NCI-H524 treated with DMSO at 0.1 percent for 48 hours (cell line): ENCODE measurements at regions not wholly inside any gene's neighbourhood (a gene's known extent, or its start where the extent isn't known, plus 50 kb on each side); places are given as distances from the start of the nearest gene placed in this dataset.

Source experiments
- DNase-seq: peaks from one replicate; lab custom pipeline; 2025; lab: John Stamatoyannopoulos, UW

DNA sequence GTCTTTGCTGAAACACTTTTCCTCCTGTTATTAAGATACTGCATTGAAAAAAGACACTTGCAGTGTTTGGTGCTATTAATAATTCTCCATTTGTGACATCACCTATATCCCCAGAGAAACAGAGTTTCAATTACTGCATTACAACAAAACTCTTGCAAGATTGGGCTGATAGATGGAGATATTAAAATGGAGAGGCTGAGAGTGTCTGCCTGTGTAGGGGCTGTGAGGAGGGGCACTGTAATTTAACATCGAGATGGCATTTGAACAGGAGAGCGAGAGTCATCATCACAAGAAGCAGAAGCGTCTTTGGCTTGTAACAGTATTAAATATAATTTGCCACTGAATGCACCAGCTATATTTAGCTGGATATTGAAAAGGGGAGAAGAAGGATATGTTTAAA, 316.5 kb downstream of the CDH26 start:
- no peak for DNase-seq

DNA sequence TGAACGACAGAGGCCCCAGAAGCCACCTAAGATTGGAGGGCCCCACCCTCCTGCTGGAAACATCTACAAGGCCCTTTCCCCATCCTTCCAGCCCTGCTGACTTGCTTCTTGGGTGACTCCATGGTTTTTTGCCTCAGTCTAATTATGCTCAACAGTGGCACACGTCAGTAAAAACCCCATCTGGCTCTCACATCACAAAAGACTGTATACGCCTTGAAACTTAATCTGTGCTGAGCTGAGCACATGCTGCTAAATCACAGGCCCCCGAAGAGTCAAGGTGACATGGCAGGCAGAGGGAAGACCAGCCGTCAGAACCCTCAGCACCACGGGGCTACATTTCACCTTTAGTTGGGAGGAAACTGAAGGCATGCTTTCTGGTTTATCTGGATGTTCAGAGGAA, 323.1 kb downstream of the CDH26 start:
- DNase-seq: no peak

DNA sequence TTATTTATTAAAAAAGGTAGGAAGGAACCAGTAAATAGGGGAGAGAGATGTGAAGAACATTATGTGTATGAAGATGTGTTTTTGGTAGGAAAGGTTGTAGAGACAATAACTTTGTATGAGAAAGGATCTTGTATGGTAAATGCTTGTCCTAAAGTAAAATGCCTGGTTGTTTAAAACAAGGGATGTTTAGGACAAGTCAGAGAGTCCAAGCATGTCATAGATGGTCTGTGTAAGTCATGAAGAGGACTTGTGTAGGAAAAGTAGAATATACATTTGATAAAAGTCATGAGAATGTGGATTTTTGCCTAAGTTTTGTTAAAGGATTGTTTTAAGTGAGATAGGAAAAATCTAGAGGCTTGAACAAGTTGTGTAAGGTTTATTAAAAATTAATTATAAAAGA, 325.1 kb downstream of the CDH26 start:
- DNase-seq: no peak

DNA sequence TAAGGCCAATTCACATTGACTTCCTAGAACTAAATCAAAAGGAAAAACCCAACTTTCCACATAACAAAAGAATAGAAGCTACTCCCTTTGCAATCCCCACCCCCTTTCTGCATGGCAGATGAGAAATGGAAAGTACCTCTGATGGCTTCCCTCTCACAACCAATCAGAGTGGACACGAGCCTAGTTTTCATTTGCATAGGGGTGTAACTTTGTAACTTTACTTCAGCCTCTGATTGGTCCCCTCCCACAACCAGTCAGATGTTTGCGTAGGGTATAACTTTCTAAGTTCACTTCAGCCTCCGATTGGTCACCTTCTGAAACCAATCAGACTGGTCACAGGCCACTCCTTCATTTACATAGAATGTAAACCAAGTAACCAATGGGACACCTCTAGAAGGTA, 328.5 kb downstream of the CDH26 start:
- DNase-seq: no peak

DNA sequence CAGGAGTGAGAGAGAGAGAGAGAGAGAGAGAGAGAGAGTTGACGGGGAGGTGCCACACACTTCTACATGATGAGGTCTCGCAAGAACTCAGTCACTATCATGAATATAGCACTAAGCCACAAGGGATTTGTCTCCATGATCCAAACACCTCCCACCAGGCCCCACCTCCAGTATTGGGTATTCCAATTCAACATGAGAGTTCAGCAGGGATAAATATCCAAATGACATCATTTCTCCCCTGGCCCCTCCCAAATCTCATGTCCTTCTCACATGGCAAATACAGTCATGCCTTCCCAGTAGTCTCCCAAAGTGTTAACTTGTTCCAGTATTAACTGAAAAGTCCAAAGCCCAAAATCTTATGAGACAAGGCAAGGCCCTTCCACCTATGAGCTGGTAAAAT, 330.7 kb downstream of the CDH26 start:
- DNase-seq: no peak

DNA sequence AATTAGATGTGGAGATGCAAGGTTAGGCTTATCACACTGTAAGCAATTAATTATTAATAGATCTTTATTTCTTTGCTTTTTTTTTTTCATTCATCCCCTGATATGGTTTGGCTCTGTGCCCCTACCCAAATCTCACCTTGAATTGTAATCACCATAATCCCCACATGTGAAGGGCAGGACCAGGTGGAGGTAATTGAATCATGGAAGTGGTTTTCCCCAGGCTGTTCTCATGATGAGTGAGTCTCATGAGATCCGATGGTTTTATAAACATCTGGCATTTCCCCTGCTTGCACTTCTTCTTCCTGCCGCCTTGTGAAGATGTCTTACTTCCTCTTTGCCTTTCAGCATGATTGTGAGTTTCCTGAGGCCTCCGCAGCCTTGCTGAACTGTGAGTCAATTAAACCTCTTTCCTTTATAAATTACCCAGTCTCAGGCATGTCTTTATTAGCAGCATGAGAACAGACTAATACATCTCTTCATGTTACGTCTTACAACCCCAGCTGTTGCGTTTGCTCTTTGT, 333.8 kb downstream of the CDH26 start:
- no peak for DNase-seq

DNA sequence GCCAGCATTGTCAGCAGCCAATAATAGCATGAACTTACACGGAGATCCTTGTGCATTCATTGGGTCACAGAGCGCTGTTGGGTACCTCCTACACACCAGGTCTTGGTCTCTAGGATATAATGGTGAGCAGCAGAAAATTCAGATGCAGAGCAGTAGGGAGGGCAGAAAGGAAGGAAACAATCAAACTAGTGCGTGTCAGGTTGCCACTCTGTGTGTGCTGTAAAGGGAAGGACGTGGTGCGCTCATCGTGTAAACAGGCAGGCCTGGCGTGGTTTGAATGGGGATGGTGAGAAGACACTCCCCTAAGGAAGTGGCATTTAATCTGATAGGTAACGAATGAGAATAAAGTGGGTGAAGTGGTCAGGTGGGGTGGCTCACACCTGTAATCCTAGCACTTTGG, 336.4 kb downstream of the CDH26 start:
- DNase-seq: no peak

DNA sequence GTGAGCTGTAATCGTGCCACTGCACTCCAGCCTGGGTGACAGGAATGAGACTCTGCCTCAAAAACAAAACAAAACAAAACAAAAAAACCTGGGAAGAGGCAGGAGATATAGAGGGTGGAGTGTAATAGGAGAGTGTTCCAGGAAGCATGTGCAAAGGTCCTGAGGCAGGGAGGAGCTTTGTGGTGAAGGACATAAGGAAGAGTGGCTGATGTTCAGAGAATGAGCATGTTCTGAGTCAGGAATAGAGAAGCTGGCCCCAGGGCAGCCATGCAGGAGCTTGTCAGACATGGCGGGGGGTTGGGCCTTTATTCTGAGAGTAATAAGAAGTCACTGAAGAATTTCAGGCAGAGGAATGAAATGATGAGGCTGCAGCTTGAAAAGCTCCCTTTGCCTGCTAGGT, 337.0 kb downstream of the CDH26 start:
- no peak for DNase-seq

DNA sequence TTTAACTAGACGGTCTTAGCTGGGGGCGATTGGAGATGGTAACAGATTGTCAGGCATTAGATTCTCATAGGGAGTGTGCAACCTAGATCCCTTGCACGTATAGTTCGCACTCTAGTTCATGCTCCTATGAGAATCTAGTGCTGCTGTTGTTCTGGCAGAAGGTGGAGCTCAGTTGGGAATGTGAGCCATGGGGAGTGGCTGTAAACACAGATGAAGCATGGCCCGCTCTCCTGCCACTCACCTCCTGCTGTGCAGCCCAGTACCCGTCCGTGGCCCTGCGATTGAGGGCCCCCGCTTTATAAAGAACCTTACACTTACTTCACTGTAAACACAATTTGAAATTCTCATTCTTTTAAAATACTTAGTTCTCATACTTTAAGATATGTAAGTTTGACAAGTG, 339.4 kb downstream of the CDH26 start:
- no peak for DNase-seq

DNA sequence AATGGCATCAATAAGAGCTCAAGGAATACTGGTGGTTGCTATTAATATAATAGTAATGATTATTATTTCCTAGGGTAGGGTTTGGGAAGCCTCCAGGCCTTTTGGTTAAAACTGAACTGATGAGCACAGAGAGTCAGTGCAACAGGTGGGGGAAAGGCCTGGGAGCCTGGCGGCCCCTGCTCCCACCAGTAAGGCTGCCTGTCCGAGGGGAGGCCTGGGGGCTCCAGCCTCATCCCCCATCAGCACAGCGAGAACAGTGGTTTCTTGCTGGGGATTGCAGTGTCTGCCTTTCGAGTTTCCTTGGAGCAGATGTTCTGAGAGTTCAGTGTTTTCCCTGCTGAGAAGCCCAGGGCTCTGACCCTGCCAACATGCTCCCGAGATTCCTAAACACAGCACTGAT, 340.4 kb downstream of the CDH26 start:
- DNase-seq: no peak

DNA sequence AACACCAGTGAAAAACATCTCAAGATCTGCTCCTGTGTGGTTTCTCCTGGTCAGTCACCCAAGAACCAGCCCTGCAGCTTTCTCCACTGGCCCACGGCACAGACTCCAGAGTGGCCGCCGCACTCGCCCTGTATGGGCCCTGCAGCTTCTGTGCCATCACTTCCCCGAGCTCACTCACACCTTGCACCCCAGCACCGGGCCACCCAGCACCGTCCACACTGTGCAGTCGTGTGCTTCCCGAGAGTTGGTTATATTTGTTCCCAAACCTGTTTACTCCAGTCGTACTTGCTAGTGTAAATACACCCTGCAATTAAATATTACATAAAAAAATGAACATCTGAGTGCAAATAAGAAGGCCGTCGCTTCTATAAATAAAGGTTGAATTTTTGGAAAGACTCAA, 341.7 kb downstream of the CDH26 start:
- no peak for DNase-seq

DNA sequence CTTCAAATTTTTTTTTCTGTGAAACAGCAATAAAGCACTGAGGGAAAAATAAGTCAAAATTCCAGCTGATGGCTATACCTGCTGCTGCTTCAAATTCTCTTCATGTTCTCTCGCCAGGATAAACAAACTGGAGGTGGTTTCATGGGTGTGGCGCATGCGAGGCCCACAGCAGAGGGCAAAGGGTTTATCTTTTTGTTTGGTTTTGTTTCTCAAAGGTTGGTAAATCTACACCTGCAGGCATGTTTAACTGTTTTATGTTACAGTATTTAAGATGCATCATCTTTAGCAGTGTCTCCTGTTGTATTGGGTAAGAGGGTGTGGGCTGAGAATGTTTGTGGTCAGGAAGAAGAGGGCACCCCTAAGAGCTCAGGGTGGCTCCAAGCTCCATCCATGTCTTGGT, 342.2 kb downstream of the CDH26 start:
- DNase-seq: no peak

DNA sequence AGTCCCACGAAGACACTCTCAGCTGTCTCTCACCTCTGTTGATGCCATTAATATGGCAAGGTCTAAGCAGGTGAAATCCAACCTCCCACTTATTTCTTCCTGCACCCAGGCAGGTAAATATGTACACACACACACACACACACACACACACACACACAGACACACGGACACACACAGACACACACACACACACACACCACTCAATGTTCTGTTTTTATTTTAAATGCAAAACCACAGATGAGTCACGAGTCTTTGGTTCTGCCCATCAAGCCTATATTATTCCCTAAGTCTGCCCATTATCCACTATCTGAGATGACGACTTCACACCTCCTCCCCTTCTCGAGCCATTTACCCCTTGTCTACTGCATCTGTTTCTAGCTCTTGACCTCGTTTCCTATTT, 344.7 kb downstream of the CDH26 start:
- no peak for DNase-seq

DNA sequence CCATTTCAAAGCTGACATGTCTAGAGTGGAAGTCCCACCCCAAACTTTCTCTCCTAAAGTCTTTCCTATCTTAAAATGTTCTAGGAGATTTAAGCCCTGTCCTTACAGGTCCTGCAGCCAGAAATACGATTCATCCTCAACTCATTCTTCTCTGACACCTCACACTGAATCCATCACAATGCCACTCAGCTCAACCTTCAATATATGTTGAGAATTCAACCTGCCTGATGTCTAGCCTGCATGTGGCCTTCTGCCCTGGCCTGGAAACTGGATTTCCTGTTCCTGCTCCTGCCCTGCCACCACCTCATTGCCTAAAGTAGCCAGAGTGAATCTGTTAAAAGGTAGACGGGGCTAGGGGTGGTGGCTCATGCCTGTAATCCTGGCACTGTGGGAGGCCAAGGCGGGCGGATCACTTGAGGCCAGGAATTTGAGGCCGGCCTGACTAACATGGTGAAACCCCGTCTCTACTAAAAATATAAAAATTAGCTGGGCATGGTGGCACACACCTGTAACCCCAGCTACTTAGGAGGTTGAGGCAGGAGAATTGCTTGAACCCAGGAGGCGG, 345.9 kb downstream of the CDH26 start:
- no peak for DNase-seq

DNA sequence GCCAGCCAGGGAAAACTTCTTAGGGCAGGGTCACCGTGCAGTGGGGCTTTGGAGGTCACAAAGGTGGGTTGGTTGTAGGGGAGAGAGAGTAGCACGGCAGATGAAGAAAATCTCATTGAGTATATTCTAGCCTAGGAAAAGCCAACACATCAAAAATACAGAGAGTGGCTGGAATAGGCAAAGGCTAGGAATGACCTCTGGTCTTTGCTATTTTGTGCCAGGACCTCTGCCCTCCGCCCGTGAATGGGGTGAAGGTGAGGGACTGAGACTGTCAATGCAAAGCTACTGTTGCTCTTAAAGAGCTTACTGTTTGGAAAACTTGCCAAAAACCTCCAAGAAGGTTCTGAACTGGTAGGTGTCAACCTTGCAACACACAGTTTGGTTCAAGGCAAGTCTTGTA, 346.7 kb downstream of the CDH26 start:
- no peak for DNase-seq

DNA sequence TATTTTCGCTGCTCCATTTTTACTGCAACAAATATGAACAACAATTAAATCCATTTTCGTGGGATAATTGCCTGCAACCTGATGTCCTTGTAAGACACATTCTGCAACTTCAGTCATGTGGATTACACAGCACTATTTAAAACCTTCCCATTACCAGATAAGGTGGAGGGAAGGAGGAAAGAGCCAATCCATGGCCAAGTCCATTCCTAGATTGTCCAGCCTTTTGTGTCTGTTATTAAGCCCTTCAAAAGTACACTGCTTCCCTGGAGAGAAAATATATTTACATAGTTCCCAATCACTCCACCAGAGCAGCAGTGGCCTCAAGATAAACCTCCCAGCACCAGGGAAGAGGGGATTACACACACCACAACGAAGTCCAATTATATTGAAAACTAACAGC, 347.9 kb downstream of the CDH26 start:
- DNase-seq: no peak

DNA sequence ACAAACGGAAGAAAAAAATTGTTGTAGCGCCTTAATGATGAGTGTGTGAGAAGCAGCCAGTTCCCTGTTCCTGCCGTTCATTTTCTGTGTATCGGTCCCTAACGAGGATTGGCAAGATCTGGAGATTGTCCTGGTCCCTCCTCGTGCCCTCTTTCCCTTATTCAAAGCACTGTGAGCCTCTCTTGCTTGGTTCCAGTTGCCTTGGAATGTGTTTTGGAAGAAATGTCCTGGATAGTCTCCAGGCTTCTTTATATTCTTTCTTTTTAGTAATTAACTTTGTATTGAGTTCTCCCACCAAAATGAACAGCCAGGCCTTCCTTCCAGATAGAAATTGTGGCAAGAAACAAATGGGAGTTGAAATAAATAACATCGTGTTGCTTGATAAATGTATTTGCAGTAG, 348.3 kb downstream of the CDH26 start:
- no peak for DNase-seq

DNA sequence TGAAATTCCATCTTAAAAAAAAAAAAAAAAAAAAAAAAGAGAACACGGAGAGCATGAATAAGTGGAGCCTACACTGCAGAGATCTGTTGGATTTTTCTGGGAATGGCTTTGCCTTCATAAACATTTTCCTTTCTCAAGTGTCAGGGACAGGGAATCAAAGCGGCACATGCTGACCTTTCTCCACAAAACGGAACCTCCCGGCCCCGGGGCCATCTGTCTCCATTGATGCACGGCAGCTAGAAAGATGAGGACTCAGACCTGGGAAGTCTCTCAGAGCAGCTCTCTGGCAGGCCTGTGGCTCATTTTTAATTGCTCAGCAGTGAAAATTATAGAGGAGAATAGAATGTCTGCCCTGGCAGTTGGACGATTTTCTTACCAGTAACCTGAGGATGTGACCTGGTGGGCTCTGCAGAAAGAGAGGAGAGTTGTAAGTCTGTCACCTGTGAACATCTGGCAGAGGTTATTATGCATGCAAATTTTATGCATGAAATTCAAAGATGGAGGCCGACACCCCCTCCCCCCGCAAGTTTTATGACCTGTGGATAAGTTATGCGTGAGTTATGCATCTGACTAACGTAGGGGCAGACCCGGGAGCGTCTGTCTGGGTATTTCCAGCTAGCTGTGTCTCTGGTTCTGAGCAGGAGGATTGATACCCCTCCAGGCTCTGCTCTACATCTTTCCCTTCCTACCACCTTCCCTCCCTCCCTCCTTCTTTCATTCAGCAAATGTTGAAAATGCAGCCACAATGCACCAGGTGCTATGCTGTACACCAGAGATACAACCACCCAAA, 352.5 kb downstream of the CDH26 start:
- no peak for DNase-seq

DNA sequence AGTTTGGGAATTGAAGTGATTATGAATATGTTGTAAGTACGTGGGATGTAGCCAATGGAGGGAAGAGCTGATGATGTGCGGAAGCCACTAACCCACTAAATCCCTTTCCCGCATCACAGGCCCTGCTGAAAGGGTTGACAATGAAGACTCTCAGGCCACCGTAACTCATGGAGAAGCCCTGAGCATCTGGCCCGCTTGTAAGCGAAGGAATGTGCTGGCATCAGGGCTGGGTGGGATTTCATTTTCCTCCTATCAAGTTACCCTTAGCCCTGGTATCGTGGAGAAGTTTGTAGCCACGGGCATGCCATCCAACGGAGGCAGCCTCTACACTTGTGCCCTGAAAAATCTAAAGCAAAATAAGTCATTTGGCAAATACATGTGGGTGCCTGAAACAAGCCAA, 355.0 kb downstream of the CDH26 start:
- no peak for DNase-seq

DNA sequence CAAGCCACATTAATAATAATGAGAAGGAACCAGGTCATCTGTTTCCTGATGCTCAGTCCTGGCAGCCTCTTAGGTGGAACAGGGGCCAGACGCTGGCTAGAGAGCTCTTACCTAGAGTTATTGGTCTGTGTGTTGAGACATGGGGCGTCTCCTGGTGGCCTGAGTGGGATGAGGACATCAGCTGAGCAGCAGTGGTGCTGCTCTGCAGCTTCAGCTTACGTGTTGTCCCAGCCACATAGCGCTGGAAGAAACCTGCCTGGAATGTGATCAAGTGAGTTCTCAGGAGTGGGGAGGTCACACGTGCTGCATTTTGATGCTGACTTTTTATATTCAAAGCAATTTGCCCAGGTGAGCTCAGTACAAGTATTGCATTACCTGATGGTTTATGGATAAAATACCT, 355.4 kb downstream of the CDH26 start:
- DNase-seq: no peak

DNA sequence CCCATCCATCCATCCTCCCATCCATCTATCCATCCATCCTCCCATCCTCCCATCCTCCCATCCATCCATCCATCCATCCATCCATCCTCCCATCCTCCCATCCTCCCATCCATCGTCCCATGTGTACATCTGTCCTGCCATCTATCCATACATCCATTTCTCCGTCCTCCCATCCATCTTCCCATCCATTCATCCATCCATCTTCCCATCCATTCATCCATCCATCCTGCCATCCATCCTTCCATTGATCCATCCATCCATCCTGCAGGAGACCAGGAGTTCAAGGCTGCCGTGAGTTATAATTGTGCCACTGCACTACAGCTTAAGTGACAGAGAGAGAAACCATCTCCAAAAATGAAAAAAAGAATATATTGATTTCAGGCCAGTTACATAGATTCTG, 356.5 kb downstream of the CDH26 start:
- DNase-seq: no peak

DNA sequence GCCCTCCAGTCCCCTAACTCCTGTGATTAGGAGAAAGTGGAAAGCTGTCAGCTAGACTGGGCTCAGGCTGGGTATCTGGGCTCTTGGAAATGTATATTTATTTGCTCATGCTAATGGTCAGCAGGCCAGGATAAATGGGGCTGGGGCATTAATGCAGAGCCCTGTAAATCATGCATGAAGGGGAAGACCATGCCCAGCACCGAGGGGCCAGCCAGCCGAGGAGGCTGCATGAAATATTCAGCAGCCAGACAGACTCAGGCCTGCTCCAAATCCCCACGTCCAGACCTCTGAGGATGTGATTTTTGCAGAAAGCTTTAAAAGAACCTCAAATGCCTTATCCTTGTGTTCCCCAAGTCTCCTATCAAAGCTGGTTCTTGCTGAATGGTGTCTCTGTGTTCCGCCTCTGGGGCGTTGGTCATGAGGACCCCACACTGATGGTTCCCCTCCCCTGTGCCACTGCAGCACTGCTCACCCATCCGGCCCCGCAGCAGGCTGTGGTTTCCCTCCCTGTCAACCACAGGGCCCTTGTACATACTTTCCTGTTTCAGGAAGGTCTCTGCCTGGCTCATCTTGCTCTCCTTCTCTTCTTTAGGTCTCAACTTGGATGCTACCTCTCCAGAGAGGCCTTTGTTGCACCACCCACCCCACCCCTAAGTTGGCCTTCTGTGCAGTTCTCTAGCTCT, 358.4 kb downstream of the CDH26 start:
- DNase-seq: no peak

DNA sequence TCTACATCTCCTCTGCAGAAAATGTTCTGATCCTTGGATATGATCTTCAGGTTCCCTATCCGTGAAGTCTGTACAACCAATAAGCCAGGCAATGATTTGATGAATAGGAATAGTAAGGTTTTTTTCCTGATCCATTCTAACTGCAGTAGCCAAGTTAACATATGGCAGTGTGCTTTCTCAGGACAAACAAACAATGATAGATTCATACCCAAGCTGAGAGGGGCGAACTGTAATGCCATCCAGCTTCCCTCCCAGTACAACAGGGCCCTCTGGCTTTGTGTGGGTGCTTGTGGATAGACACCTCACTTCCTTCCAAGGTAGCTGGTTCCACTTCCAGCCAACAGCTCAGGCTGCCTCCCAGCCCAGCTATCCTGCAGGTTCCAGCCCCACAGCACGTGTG, 359.2 kb downstream of the CDH26 start:
- no peak for DNase-seq
